Inflammatory macrophage (primary cell): ENCODE measurements at regions not wholly inside any gene's neighbourhood (a gene's known extent, or its start where the extent isn't known, plus 50 kb on each side); places are given as distances from the start of the nearest gene placed in this dataset.

ENCODE experiments used
- DNase-seq, 2 donors: peaks; one replicate each; pipeline ENCODE4 v3.0.0-alpha.2; 2020 to 2022

DNA sequence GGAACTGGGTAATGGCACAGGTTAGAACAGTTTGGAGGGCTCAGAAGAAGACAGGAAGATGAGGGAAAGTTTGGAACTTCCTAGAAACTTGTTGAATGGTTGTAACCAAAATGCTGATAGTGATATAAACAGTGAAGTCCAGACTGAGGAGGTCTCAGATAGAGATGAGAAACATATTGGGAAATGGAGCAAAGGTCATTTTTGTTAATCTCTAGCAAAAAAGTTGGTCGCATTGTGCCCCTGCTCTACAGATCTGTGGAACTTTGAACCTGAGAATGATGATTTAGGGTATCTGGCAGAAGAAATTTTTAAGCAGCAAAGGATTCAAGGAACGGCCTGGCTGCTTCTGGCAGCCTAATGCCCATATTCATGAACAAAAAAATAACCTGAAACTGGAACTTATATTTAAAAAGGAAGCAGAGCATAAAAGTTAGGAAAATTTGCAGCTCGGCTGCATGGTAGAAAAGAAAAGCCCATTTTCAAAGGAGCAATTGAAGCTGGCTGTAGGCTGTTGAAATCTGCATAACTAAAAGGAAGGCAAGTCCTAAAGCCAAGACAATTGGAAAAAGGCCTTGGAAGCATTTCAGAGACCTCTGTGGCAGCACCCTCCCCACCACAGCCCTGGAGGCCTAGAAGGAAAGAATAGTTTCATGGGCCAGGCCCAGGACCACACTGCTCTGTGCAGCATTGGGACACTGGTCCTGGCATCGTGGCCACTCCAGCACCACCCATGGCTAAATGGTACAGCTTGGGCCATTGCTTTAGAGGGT is 182.6 kb upstream of the CD96 start:
- DNase-seq, result no peak

DNA sequence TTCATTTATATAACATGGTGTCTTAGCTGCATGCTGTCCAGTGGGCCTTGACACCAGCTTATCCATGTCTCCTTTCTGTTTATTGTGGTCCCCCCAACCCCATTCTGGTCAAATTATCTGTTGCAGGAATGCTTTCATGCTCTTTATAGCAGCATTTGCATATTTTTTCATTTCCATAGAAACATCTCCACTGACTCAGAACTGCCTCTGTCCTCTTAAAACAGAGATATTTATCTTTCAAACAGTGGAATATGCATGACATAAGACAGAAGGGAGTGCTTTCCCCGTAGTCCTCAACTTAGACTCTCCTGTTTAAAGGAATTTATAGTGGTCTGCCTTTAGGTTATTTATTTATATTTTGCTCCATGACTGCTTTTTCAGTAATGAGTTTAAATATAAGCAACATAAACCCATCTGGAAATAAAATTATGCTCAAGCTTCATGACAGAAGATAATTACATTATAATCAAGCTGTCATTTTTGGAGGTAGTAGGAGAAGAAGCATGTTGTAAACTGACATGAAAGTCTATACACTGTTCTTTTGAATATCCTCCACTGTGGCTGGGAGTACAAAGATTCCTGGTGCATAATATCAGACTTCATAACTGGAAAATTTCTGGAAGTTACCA is 179.5 kb upstream of the CD96 start:
- DNase-seq, result no peak

DNA sequence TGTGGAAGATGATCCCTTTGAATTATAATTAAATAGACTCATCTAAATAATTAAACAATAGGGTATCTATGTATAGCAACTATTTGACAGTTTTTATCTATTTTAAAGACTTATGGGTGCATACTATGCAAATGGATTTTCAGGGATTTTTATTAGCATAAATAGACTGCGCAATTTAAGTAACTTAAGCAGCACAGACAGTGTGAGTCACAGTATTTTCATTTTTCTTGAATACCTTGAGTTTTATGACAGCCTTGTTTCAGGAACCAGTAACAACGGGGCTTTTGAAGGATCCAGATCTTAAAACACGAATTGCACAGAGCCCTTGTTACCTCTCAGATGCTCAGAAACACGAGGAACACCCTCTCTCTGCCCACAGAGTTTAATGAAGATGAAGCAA is 175.5 kb upstream of the CD96 start:
- no peak for DNase-seq

DNA sequence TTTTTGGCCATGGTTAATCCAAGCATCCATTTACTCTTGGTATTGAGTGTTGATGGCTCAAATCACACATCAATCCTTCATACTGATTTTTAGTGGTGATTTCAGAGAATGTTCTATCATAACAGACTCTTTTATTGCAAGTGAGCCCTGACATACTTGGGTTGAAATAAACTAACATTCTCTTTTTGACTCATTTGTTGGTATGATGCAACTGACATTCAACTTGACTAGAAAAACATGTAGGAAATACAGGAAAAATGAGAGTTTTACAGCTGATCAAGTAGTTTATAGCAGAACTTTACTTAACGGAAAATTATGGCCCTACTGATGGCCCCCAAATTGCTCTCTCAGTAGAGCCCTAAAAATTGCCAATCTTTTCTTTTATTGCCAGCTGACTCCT is 173.9 kb upstream of the CD96 start:
- DNase-seq, result no peak

DNA sequence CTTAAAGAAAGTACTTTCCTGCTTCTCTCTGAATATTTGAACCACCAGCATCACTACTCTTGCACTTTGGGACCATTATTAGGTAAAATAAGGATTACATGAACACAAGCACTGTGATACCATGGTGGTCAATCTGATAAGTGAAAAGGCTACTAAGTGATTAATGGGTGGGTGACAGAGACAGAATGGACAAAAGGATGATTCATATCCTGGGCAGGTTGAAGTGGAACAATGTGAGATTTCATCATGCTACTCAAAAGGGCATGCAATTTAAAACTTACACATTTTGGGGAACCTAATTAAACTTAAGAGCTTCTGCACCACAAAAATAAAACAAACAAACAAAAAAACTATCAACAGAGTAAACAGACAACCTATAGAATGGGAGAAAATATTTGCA is 172.0 kb upstream of the CD96 start:
- DNase-seq, result no peak

DNA sequence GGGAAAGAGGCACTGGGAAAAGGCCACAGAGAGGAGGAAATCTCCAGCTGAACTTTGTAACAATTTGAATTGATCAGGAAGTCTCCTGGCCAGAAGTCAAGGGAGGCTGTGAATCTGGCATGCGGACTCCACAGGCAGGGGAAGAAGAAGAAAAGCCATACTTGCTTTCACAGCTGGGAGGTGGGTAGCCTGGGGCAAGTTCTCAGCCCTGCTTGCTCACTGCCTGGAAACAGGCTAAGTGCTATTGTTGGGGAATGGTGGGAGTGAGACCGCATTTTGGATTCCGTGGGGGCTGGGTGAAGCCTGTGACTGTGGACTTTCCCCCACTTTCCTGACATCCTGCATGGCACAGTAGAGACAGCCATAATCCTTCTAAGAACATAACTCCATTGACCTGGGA is 168.8 kb upstream of the CD96 start:
- no peak for DNase-seq

DNA sequence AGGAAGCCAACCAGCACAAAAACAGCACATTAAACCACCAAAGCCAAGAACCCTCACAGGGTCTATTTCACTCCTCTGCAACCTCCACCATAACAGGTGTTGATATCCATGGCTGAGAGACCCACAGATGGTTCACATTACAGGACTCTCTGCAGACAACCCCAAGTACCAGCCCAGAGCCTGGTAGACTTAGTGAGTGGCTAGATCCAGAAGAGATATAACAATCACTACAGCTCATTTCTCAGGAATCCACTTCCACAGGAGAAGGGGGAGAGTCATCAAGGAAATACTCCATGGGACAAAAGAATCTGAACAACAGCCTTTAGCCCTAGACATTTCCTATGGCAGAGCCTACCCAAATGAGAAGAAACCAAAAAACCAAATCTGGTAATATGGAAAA is 168.1 kb upstream of the CD96 start:
- DNase-seq, result no peak

DNA sequence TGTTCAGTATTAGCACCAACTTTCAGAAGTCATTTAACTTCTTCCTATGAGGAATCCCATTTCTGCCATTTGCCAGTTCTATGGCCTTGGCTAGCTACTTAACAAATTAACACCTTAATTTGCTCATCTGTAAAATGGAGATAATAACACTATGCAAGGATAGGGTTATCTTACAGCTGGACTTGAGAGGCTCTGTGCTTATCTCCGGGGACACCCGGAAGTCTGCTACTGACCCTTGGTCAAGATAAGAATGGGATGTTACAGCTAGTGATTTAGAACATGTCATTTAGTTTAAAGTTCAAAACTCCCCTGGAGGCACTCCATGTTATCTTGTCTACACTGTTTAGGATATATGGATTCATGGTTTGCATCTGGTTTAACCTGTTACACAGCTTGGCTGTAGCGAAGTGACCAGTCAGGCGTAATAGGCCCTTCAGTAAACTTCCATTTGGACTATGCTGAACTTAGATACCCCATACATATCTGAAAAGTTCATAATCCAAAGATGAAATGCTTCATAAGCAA is 156.0 kb upstream of the CD96 start:
- no peak for DNase-seq

DNA sequence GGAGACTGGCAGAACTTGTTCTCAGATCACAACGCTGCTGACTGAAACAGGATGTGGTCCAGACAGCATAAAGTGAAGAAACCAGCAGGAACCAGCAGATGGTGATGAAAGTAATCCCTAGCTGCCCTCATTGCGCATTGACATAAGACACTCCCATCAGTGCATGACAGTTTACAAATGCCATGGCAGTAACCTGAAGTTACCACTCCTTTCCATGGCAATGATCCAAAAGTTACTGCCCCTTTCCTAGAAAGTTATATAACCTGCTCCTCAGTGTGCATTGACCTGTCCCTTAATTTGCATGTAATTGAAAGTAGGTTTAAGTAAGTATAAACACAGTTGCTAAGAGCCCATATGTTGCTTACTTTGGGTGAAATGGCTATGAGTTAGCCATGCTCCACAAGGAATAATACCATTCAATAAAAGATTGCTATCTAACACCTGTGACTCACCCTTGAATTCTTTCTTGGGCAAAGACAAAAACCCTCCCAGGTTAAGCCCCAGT is 149.1 kb upstream of the CD96 start:
- no peak for DNase-seq

DNA sequence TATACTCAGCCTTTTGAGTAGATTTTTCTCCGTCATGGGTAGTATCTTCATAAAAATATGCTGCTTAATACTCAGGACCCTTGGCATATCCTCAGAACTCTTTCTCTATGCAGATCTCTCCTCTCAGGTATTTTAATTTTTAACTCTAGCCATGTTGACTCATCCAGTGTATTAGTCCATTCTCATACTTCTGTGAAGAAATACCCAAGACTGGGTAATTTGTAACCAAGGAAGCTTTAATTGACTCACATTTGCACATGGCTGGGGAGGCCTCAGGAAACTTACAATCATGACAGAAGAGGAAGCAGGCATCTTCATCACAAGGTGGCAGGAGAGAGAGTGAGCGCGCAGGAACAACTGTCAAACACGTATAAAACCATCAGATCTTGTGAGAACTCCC is 129.3 kb upstream of the CD96 start:
- no peak for DNase-seq

DNA sequence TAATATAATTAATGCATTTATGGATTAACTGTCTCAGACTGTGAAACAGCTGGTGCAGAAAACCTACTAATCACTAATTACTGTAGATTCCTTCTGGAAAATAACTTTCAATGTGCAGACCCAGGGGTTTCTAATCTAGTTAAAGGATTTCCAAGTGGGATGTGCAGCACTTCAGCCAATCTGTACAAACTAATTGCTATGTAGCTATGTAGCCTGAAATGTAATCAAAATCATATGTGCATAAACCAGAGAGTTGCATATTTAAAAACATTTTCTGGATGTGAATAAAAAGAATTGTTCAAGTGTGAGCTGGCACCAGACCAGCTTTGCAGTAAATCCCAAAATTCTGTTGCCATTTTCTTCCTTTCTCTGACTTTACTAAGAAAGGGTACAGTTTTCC is 127.5 kb upstream of the CD96 start:
- DNase-seq, result no peak

DNA sequence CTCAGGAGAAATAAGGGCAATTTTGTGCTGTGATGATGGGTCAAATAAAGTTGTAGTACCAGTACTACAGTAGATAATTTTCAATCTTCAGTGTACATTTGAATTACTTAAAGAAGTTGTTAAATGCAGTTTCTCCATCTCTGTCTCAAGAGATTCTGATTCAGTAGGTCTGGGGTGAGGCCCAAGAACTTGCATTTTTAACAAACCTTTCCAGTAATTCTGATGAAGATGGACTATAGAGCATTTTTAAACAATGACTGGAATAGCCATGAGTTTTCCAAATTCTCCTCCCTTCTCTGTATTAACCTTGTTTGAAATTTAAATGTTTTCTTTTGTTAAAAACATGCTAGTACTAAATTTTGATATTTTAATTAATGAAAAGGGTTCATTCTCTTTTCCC is 127.0 kb upstream of the CD96 start:
- no peak for DNase-seq

DNA sequence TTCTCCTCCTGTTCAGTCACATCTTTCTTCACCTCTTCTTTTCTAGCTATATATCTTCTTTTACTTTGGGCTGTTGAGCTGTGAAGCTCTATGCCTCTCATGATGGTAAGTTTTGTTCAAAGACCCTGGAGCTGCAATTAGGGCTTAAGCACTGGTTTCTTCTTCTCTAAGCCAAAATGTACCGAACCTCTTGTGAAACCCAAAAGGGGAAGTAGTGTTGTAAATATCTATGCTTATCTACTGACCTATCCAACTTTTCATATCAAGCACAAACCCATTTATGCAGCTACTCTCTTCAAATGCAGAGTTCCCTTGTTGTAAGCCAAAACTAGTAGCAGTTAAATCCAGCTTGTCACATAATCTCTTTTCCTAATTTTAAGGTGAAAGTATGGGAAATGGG is 123.6 kb upstream of the CD96 start:
- no peak for DNase-seq

DNA sequence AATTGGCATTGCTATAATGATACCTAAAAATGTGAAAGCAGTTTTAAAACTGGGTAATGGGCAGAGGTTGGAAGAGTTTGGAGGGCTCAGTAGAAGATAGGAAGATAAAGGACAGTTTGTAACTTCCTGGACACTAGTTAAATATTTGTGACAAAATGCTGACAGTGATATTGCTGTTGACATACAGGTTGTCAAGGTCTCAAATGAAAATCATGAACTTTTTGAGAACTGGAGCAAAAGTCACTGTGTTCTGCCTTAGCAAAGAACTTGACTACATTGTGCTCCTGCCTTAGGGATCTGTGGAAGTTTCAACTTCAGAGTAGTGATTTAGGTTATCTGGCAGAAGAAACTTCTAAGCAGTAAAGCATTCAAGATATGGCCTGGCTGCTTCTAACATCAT is 113.7 kb upstream of the CD96 start:
- no peak for DNase-seq

DNA sequence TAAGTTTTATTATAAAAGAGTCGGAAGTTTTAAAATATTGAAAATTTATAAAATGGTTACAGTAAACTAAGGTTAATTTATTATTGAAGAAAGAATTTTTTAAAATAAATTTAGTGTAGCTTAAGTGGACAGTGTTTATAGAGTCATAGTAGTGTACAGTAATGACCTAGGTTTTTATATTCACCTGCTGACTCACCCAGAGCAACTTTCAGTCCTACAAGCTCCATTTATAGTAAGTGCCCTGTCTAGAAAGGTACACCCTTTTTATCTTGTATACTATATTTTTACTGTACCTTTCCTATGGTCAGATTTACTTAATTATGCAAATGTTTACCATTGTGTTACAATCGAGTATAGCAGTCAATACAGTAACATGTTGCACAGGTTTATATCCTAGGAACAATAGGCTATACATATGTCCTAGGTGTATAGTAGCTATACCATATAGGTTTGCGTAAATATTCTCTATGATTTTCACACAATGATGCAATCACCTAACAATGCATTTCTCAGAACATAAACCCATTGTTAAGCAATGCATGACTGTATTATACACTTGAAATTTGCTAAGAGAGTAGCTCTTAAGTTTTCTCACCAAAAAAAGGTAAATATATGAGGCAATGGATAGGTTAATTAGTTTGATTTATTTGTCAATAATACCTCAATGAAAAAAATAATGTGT is 106.9 kb upstream of the CD96 start:
- no peak for DNase-seq

DNA sequence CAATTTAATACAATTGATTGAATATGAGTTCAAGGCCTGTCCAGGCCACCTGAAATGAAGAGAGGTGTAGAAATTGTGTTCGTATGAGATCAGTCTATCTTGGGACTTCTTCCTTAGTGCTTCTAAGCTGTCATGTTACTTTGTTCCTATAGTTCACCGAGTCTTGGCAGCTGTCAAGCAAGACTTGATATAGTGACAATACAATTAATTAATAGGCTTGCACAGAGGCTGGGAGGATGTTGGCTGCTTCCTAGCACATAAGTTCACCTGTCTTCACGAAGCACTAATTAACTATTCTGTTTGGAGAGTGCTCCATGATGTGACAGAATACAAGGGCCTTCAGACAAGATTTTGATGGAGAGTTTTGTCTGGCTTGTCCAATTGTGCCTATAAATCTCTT is 103.7 kb upstream of the CD96 start:
- DNase-seq, result no peak

DNA sequence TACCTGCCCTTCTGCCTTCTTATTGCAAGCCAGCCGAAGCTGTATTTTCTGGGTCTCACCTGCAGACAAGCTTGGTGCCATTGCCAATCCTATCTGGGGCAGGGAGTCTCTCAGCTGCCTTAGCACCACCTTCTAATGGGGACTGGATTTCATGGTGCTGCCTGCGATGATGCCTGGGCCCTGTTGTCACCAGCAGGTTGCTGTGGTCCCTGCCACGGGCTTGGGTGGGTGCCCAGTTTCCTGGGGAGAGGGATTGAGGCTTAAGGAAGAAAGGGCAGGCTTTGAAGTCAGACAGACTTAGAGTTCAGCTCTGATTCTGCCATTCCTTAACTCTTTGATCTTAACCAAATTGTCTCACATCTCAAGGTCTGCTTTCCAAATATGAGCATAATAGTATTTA is 87.4 kb upstream of the CD96 start:
- no peak for DNase-seq

DNA sequence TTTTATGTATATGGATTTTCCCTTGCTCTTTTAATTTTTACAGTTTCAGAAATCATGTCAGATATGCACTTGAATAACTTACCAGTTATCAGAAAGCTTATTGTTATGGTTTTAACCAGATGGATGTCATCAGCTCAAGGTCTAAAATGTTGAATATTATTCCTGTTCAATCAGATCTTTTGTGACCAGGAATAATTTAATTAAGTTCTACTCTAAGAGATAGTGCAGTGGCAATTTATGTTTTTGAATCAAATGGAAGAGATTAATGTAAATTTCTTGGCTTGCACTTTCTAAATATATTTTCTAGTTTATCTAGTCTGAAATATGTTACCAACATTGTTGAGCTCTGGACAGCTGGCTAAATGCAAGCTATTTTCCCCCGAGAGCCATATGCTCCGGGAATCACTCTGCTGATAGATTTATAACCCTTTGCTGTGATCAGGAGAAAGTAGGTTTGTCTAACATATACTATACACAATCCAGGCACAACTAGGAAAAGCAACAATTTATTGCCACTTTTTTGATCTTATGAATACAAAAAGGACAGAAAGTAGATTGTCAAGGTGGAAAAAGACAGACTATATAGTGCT is 76.8 kb upstream of the CD96 start:
- DNase-seq, result no peak

DNA sequence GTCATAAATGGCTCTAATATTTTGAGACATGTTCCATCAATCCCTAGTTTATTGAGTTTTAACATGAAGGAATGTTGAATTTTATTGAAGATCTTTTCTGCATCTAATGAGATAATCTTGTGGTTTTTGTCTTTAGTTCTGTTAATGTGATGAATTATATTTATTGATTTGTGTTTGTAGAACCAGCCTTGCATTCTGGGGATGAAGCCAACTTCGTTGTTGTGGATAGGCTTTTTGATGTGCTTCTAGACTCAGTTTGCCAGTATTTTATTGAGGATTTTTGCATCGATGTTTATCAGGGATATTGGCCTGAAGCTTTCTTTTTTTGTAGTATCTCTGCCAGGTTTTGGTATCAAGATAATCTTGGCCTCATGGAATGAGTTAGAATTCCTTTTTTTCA is 72.0 kb upstream of the CD96 start:
- no peak for DNase-seq

DNA sequence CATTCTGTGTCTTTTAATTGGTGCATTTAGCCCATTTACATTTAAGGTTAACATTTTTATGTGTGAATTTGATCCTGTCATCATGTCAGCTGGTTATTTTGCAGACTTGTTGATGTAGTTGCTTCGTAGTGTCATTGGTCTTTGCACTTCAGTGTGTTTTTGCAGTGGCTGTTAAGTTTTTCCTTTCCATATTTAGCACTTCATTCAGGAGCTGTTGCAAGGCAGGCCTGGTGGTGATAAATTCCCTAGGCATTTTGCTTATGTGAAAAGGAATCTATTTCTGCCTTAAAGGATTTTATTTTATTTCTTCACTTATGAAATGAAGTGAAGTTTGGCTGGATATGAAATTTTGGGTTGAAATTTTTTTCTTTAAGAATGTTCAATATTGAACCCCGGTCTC is 70.2 kb upstream of the CD96 start:
- no peak for DNase-seq

DNA sequence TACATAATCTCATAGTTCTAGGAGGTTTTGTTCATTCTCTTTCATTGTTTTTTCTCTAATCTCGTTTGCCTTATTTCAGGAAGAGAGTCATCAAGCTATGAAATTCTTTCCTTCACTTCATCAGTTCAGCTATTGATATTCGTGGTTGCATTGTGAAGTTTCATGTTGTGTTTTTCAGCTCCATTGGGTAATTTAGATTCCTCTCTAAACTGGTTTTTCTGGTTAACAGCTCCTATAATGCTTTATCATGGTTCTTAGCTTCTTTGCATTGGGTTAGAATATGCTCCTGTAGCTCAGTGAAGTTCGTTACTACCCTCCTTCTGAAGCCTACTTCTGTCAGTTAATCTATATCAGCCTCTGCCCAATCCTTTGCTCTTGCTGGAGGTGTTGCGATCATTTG is 69.4 kb upstream of the CD96 start:
- DNase-seq, result no peak

DNA sequence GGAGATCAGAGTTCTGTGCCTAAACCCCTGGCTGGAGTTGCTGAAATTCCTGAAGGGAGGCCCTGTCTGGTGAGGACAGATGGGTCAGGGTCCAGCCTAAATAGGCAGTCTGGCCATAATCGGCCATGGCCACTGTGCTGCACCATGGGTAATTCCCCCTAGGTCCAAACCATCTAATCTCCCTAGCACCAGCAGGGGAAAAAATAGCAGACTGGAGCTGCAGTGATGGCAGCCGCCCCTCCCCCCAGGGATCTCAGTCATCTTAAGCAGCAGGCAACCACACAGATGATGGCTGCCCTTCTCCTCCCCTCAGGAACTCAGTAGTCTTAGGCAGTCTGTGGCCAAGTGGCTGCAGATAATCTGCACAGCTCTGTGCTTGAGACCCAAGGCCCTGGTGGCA is 68.4 kb upstream of the CD96 start:
- no peak for DNase-seq

DNA sequence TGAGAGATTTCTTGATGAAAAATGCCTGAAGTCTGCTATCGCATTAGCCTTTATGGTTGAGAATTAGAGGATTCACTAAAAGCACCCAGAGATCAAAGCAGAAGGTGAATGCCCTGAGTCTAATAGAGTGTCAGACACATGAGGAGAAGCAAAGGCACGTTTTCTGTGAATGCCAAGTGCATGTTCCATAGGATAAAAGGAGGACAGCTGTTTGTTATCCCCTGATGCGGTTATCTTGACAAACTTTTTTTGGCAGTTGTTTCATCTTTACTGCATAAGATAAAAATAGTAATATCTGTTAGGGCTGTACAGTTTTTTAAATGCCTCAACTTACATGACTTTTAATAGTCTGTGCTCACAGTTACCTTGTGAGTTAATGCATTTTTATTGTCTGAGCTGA is 65.3 kb upstream of the CD96 start:
- no peak for DNase-seq
